ENCODE measurements at regions not wholly inside any gene's neighbourhood (a gene's known extent, or its start where the extent isn't known, plus 50 kb on each side); places are given as distances from the start of the nearest gene placed in this dataset.
A peak's percentile ranks its signal among the peaks of the same experiment; 100 is the strongest.

DNA sequence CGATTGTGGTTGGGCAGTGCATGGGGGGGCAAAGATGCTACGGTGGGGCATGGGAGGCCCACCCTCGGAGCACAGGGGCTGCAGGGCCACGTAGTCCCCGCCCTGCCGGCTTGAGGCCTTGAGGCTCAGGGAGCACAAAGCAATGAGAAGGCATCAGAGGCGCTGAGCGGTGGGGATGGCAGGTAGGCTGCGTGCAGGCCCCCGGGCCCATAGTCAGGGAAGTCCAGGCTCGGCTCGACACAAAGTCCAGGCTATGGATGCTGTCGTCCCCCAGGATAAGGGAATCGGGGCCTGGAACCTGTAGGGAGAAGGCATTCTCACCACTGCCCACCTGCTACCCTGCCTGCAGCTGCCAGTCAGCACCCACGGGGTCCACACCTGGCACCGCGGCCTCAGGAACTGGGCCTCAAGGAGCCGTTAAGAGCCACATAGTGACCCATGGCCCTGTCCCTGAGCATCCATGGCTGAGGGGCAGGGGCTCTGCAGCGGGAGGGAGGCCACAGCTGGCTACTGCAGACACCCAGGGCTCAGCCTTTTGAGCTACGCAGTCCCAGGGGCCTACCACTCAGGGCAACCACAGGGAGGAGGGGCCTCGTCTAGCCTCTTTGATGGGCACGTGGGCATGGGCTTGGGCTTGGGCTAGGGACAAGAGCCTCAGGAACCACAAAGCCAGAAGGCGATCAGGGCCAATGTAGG lies 179.7 kb downstream of the IGLL1 start:
- H3K27ac ChIP-seq = peak overlapping the region; percentile 86
- TF ChIP-seq, protein P1, sequence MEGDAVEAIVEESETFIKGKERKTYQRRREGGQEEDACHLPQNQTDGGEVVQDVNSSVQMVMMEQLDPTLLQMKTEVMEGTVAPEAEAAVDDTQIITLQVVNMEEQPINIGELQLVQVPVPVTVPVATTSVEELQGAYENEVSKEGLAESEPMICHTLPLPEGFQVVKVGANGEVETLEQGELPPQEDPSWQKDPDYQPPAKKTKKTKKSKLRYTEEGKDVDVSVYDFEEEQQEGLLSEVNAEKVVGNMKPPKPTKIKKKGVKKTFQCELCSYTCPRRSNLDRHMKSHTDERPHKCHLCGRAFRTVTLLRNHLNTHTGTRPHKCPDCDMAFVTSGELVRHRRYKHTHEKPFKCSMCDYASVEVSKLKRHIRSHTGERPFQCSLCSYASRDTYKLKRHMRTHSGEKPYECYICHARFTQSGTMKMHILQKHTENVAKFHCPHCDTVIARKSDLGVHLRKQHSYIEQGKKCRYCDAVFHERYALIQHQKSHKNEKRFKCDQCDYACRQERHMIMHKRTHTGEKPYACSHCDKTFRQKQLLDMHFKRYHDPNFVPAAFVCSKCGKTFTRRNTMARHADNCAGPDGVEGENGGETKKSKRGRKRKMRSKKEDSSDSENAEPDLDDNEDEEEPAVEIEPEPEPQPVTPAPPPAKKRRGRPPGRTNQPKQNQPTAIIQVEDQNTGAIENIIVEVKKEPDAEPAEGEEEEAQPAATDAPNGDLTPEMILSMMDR (IDR thresholded peaks at IDR 0.05) = no peak
- no peak for TF ChIP-seq ZFX (IDR thresholded peaks at IDR 0.05; ENCODE audit: borderline replicate concordance)

DNA sequence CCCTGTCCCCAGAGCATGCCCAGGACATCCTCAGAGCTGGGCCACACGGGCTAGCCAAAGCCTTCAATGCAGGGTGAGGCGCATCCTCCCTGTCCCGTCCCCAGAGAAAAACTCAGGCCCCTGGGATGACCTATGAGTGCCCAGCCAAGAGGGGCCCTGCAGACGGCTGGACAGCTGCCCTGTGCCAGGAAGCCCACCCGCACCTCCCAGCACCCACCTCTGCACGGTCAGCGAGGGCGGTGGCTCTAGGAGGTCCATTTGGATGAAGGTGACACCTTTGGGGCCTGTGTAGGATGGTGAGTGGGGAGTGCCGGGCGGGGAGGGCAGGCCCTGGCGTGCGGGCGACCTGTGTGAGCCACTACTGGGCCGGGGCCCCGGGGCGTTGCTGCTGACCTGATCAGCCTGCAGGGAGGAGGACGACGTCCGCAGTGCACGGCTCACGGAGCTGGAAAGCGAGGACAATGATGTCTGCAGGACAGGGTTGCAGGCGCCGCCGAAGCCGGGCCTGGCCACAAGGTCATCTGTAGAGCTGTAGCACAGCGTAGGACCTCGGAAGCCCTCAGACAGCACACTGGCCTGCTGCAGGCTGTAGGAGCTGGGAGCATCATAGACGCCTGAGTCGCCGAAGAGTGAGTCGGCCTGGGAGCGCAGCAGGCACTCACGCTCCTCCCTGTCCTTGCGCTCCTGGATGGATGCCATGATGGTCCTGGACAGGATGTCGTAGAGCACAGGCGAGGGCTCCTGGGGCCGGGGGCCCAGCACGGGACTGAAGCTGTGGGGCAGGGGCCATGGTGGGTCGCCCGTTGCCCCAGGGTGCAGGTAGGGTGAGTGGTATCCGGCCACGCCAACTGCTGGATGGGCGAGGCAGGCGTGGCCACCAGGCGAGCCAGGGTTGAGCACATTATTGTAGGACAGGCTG lies 180.5 kb downstream of the IGLL1 start:
- no peak for TF ChIP-seq ZFX (IDR thresholded peaks at IDR 0.05; ENCODE audit: borderline replicate concordance)
- TF ChIP-seq, protein P1 (IDR thresholded peaks at IDR 0.05) = no peak

DNA sequence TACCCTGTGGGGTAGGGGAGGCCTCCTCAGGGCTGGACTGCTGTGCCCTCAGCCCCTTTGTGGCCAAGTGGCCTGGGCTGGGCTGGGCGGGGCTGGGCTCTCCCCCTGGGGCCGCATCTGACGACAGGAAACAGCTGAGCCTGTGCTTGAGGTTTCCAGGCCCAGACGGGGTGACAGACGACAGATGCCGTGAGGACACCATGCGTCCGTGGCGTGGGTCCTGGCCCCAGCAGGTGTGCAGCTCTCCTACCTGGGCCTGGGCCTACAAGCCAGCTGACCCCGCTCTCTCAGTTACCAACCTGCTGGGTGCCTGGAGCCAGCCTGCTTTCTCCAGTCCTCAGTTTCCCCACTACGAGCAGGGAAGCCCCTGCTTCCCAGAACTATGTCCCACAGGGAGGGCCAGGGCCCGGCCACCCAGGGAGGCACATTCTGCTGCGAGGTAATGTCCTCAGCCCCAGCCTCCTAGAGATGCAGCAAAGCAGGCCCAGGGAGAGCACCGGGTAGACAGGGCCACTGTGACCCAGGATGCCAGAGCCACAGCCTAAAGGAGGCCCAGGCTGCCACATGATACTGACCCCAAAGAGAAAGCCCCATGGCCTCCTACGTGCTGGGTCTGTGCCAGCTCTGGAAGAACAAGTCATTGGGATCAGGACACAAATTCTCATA lies 181.3 kb downstream of the IGLL1 start:
- peak overlapping the region; percentile 86 for H3K27ac ChIP-seq
- TF ChIP-seq ZFX (IDR thresholded peaks at IDR 0.05; ENCODE audit: borderline replicate concordance) = no peak
- TF ChIP-seq, protein P1 (IDR thresholded peaks at IDR 0.05) = no peak

More for the DNA sequence above, 180.5 kb downstream of the IGLL1 start:
- peak overlapping the region; percentile 86 for H3K27ac ChIP-seq

DNA sequence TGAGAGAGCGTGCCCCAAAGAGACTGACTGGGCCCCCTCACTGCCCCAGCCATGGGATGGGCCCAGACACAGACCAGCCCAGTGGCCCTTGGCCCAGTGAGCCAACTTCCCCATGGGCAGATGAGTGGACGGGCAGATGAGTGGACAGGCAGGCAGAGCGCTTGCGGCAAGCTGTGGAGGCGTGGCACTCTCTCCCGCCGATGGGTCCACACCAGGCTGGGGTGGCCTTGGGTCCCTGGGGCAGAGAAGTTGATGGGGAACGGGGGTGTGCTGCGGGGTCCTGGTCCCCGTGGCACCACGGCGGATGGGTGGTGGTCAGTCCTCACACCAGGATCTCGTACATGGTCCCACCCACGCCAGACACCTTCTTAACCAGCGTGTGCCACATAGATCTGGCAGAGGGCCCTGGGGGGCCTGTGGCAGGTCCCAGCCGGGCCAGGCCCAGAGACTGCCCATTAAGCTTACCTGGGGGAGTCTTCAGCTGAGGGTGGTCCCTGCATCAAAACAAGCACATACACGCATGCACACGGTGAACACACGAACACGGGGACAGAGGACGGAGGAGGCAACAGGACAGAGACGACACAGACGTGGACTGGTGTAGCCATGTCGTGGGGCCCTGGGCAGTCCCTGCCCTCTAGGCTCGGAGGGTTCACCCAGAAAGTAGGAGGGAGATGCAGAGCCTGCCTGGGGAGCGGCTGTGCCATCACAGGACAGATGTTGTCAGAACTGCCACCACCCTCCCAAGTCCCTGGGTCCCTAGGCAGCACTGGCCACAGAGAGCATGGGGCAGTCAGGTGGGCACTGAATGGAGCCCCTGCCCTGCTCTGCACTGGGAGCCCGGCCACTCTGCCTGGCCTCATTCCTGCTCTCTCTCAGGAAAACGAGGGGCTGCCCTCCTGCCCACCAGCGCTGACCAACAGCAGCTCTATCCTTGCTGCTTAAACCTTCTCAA lies 182.2 kb downstream of the IGLL1 start:
- H3K27ac ChIP-seq = peak overlapping the region; percentile 86
- TF ChIP-seq, protein P1 (IDR thresholded peaks at IDR 0.05) = no peak
- TF ChIP-seq ZFX (IDR thresholded peaks at IDR 0.05; ENCODE audit: borderline replicate concordance) = no peak

DNA sequence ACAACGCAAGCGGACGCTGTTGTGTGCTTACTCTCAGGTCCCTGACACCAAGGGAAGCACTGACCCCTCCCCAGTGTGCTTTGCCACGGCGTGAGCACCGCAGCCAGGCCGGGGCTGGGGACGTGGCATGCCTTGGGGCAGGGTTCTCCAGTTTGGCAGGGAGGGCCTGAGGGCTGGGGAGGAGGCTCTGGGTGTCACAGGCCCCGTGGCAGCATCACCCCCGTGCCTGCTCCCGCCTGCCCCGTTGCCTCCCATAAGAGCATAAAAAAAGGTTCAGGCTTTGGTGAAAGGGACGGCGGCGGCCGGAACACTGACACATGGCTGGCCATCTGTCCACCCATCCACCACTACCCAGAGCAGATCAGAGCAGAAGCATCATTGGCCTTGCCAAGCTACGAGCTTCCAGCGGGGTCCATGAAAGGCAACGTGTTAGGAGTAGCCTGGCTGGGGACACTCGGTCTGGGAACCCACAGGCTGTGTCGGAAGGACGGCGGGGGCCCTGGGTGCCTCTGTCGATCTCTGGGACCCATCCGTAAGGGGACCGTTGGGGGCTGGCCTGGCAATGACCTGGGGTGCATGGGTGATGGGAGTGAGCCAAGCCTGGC lies 183.0 kb downstream of the IGLL1 start:
- TF ChIP-seq, protein P1 (IDR thresholded peaks at IDR 0.05) = no peak

DNA sequence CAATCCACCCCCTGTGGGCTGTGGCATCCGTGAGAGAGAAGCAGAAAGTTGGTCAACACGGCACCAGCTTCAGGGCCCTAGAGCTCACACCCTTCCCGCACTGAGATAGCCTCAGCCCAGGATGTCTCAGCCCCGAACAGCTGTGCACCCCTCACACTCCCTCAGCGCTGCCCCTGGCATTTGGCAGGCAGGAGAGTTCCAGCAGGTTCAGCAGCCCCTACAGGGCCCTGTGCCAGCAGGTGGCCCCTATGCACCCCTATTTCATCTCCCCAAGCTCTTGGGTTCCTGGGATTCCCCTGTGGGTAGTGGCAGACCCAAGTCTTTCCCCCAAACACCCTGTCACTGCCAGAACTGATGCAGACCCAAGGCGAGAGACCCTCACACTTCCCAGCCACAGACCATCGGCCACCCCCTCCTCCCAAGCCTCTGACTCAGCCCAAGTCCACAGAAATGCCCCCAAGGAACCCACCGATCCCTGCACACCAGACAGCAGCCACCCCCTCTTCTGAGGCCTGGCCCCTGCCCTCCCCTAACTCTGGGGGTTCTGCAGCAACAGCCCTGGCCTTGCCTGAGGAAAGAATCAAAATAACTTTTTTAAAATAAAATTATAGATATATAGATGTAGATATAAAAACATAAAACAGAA lies 183.6 kb downstream of the IGLL1 start:
- H3K27ac ChIP-seq = peak overlapping the region; percentile 86

More for the DNA sequence above, 183.0 kb downstream of the IGLL1 start:
- H3K27ac ChIP-seq = peak overlapping the region; percentile 86

More for the DNA sequence above, 183.6 kb downstream of the IGLL1 start:
- TF ChIP-seq, protein P1 (IDR thresholded peaks at IDR 0.05) = no peak
- no peak for TF ChIP-seq ZFX (IDR thresholded peaks at IDR 0.05; ENCODE audit: borderline replicate concordance)
